ENCODE measurements at regions not wholly inside any gene's neighbourhood (a gene's known extent, or its start where the extent isn't known, plus 50 kb on each side); places are given as distances from the start of the nearest gene placed in this dataset.

- no peak for TF ChIP-seq TAF1 (IDR thresholded peaks at IDR 0.05; ENCODE audit: borderline replicate concordance, insufficient read depth, low read length)
- no peak for TF ChIP-seq SIN3A (IDR thresholded peaks at IDR 0.05; ENCODE audit: borderline replicate concordance, insufficient read depth, low read length)
Observed at GRCh38 chr1:209190591-209191261, 392.8 kb upstream of the CAMK1G start.

Measured in PFSK-1 (cell line).